GM23338 (cell line): ENCODE measurements at regions not wholly inside any gene's neighbourhood (a gene's known extent, or its start where the extent isn't known, plus 50 kb on each side); places are given as distances from the start of the nearest gene placed in this dataset.

Source experiments
- ATAC-seq: fragments of 200-7000 bp; cut with Tn5 transposase; 3 replicates; pipeline ENCODE4 v1.9.1; 2020
- DNase-seq: peaks from one replicate; pipeline ENCODE4 v3.0.0-alpha.2; 2015; ENCODE audit warnings: low spot score
- H2AFZ ChIP-seq: fragments of 200-600 bp; sonication (generic); 2 replicates; pipeline ENCODE4 v1.8.0; 2016; ENCODE audit warnings: antibody characterized with exemption, mild to moderate bottlenecking, moderate library complexity
- H3F3A ChIP-seq: fragments of 200-600 bp; sonication (generic); replicated peaks from 2 replicates; pipeline ENCODE4 v1.8.0; 2017; ENCODE audit warnings: antibody characterized with exemption, mixed run types, low read depth
- H3K27ac ChIP-seq: fragments of 200-600 bp; sonication (generic); 2 replicates; pipeline ENCODE4 v1.6.1; 2016; ENCODE audit warnings: low read depth
- H3K27me3 ChIP-seq: fragments of 200-600 bp; sonication (generic); 2 replicates; pipeline ENCODE4 v1.8.0; 2016; ENCODE audit warnings: mild to moderate bottlenecking, mixed run types, moderate library complexity; ENCODE audit not compliant: insufficient read depth
- H3K36me3 ChIP-seq: fragments of 200-600 bp; sonication (generic); 2 replicates; pipeline ENCODE4 v1.8.0; 2016; ENCODE audit warnings: mild to moderate bottlenecking; ENCODE audit not compliant: insufficient read depth
- H3K4me1 ChIP-seq: fragments of 200-600 bp; sonication (generic); 2 replicates; pipeline ENCODE4 v1.8.0; 2016; ENCODE audit warnings: mild to moderate bottlenecking, moderate library complexity; ENCODE audit not compliant: insufficient read depth
- H3K4me2 ChIP-seq: fragments of 200-600 bp; sonication (generic); 2 replicates; pipeline ENCODE4 v1.7.1; 2017; ENCODE audit warnings: mixed run types
- H3K4me3 ChIP-seq: fragments of 200-600 bp; sonication (generic); 2 replicates; pipeline ENCODE4 v1.6.1; 2016; ENCODE audit warnings: mixed run types
- H3K79me2 ChIP-seq: fragments of 200-600 bp; sonication (generic); replicated peaks from 2 replicates; pipeline ENCODE4 v1.8.0; 2017; ENCODE audit warnings: mild to moderate bottlenecking; ENCODE audit not compliant: insufficient read depth
- H3K9me2 ChIP-seq: fragments of 200-600 bp; sonication (generic); 2 replicates; pipeline ENCODE4 v1.8.0; 2017; ENCODE audit not compliant: insufficient read depth
- H4K20me1 ChIP-seq: fragments of 200-600 bp; sonication (generic); replicated peaks from 2 replicates; pipeline ENCODE4 v1.8.0; 2017; ENCODE audit warnings: mild to moderate bottlenecking; ENCODE audit not compliant: insufficient read depth
- H3K27ac Mint-ChIP-seq: 2 replicates; pipeline ENCODE4 v1.8.0; 2020; ENCODE audit warnings: inconsistent platforms, mild to moderate bottlenecking, moderate library complexity, mixed read lengths
- H3K27me3 Mint-ChIP-seq: 3 replicates; pipeline ENCODE4 v1.8.0; 2022; ENCODE audit warnings: low read depth, mild to moderate bottlenecking, moderate library complexity, mixed read lengths, inconsistent platforms; ENCODE audit not compliant: insufficient read depth, poor library complexity
- H3K36me3 Mint-ChIP-seq: 3 replicates; pipeline ENCODE4 v1.8.0; 2021; ENCODE audit warnings: low read depth, mild to moderate bottlenecking, inconsistent platforms, moderate library complexity, mixed read lengths
- H3K4me1 Mint-ChIP-seq: 3 replicates; pipeline ENCODE4 v1.8.0; 2020; ENCODE audit warnings: mild to moderate bottlenecking, inconsistent platforms, mixed read lengths
- H3K4me3 Mint-ChIP-seq: 3 replicates; pipeline ENCODE4 v1.8.0; 2021; ENCODE audit warnings: moderate library complexity, mild to moderate bottlenecking, inconsistent platforms, mixed read lengths
- H3K9me3 Mint-ChIP-seq: 3 replicates; pipeline ENCODE4 v1.8.0; 2020; ENCODE audit warnings: moderate library complexity, mild to moderate bottlenecking, inconsistent platforms, mixed read lengths
- CTCF ChIP-seq, 2 experiments: fragments of 200-600 bp in 1 of 2; sonication (generic) in 1 of 2; conservative IDR thresholded peaks; 2 replicates each; pipeline versions ENCODE4 v1.5.1 to v1.6.1; 2016 to 2017; ENCODE audit warnings: antibody characterized with exemption in 2 of 2, low read depth in 2 of 2, mild to moderate bottlenecking in 2 of 2, moderate library complexity in 1 of 2
- EZH2phosphoT487 ChIP-seq: fragments of 200-600 bp; sonication (generic); IDR thresholded peaks from one replicate; pipeline ENCODE4 v1.8.1; 2018; ENCODE audit warnings: antibody characterized with exemption; ENCODE audit not compliant: unreplicated experiment
- STAT1 ChIP-seq: IDR thresholded peaks from one replicate; pipeline ENCODE4 v1.6.1; 2016; ENCODE audit warnings: antibody characterized with exemption; ENCODE audit not compliant: unreplicated experiment
- ZNF114 ChIP-seq: fragments of 250-450 bp; sonication (Bioruptor Pico); IDR thresholded peaks from 2 replicates; pipeline ENCODE4 v1.5.0; 2020; ENCODE audit warnings: mild to moderate bottlenecking, moderate library complexity
- ZNF331 ChIP-seq: fragments of 250-450 bp; sonication (Bioruptor Pico); IDR thresholded peaks from 2 replicates; pipeline ENCODE4 v1.5.0; 2020; ENCODE audit warnings: low read depth, mild to moderate bottlenecking, moderate library complexity
- ZNF462 ChIP-seq: fragments of 250-450 bp; sonication (Bioruptor Pico); IDR thresholded peaks from 2 replicates; pipeline ENCODE4 v1.5.0; 2020; ENCODE audit warnings: mild to moderate bottlenecking, moderate library complexity

- TF ChIP-seq ZNF462 (CRISPR knock-in tag) (no peak), EZH2phosphoT487 (no peak), ZNF114 (CRISPR knock-in tag) (no peak)
These were observed 722.0 kb downstream of the MTRR start (continued) for GRCh38 chr5:8590959-8591358.

- Histone ChIP-seq H3K27ac (no peak overlapping the region), H3K79me2 (no peaks in the 10 kb centered on the region), H3K4me1 (no peaks in the 10 kb centered on the region), H4K20me1 (no peaks in the 10 kb centered on the region), H3F3A (no peaks in the 10 kb centered on the region), H3K9me2 (peaks cover 3% of the 10 kb centered on the region; the same call in 1 of the 2 replicates), H3K36me3 (no peaks in the 10 kb centered on the region), H3K4me3 (no peak overlapping the region), H2AFZ (no peak overlapping the region), H3K27me3 (no peaks in the 10 kb centered on the region), H3K4me2 (no peak overlapping the region)
- DNase-seq (no peak), ATAC-seq (no peak)
- Mint-ChIP-seq H3K36me3 (no peaks in the 10 kb centered on the region), H3K9me3 (no peaks in the 10 kb centered on the region), H3K27ac (no peak overlapping the region), H3K4me3 (no peak overlapping the region), H3K27me3 (no peaks in the 10 kb centered on the region), H3K4me1 (peaks cover 9% of the 10 kb centered on the region; the same call in 2 of the 3 replicates)
- TF ChIP-seq CTCF (conservative IDR thresholded peaks at IDR 0.05; ENCODE audit: low read depth in 2 of 2): no peak
- TF ChIP-seq ZNF114 (CRISPR knock-in tag): no peak
- TF ChIP-seq STAT1: no peak
- no peak for TF ChIP-seq ZNF462 (CRISPR knock-in tag)
- TF ChIP-seq ZNF331 (CRISPR knock-in tag): no peak
These were observed 729.4 kb downstream of the MTRR start for GRCh38 chr5:8598356-8598755.
